IPS DF 4.7 (cell line): ENCODE measurements at regions not wholly inside any gene's neighbourhood (a gene's known extent, or its start where the extent isn't known, plus 50 kb on each side); places are given as distances from the start of the nearest gene placed in this dataset.
"Not testable (repeated sequence)": the region's sequence is repeated elsewhere in the genome, so short reads cannot be mapped to it uniquely, and the experiment has no call there.

Source experiments
- DNase-seq: peaks from one replicate; pipeline ENCODE4 v3.0.0-alpha.2; 2013; ENCODE audit warnings: low spot score; ENCODE audit errors: extremely low read depth

DNA sequence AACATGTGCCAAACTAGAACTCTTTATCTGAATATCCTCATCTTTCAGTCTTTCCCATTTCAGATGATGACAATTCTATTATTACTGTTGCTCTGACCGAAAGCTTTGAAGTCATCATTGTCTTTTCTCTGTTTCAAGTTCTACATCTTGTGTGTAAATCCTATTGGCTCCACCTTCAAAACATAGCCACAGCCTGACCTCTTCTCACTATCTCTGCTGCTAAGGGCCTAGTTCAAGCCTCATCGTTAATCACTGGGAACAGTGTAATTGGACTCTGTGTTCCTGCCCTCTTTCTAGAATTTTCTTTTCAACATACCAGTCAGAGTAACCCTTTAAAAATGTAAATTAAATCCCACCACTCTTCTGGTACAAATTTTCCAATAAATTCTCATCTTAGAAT lies 105.1 kb downstream of the OXSM start:
- no peak for DNase-seq

- no peak for DNase-seq
Measured at GRCh38 chr3:25895443-25895842, 105.6 kb downstream of the OXSM start.

GRCh38 chr3:25897019-25897418 lies 107.1 kb downstream of the OXSM start:
- DNase-seq, result no peak

DNA sequence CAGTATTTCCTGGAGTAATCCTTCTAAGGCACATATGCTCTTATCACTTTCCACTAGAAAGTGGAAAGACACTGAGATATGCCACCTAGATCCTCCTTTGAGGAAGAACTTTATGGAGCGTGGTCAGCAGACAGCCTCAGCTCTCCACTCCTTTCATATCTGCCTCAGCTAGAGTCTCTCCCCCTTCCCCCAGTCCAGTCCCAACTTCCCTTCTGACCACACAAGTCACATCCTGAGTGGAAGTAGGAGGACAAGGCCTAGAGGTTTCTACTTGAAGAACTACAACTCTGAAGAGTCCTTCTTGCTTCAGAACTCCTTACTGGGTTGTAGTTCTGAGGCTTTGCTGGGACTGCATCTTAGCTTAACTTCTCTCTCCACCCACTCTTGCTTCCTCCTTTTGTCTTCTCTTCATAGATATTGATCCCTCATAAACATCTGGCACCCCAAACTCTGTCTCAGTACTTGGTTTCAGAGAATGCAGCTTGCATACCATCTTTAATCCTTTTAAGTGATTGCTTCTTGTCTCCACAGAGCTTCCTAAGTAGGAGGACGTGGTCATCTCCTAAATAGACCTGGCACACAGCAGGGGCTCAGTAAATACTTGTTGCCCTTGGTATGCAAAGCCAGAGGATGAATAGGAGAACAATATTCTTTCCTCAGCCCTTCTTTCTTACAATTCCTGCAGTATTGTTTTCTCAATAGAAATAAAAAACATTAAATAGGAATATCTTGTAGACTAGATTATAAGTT lies 109.6 kb downstream of the OXSM start:
- DNase-seq, result no peak

DNA sequence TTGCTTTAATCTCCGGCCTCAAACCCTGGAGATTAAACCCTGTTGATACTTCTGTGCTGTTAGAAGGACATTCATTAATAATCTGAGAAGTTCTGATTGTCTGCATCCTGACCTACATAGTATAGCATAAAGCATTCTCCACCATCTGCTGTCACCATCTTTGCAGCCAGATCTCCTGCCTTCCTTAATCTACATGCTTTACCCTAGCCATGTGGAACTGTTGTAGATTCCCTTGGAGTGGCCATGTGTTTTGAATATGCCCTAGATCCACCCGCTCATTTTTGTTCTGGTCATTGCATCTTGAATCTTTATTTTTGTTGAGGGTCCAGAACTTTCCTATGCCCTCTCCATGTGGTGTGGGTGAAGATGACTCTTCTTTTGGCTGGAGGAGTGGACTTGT lies 110.3 kb downstream of the OXSM start:
- DNase-seq, result no peak

- no peak for DNase-seq
Measured at GRCh38 chr3:25901796-25902195, 111.9 kb downstream of the OXSM start.

DNA sequence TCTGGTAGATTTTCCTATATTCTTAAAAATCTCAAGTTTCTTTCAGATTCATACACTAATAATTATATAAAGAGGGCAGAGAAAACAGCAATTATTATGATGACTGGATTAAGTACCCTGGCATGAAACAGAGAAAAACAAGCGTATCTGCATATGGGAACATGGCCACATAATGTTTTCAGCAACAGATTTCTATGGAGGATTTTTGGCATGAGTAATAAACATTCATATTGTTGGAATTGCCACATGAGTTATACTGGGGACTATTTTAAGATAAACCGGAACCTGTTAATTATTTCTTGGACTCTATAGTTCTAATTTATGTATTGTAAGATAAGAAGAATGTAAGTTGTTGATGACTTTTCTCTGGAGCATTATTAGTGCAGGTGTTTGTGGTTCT lies 112.7 kb downstream of the OXSM start:
- DNase-seq, result no peak

- no peak for DNase-seq
Measured at GRCh38 chr3:25903371-25904129, 113.7 kb downstream of the OXSM start.

GRCh38 chr3:25904206-25904605 lies 114.3 kb downstream of the OXSM start:
- DNase-seq, result no peak

DNA sequence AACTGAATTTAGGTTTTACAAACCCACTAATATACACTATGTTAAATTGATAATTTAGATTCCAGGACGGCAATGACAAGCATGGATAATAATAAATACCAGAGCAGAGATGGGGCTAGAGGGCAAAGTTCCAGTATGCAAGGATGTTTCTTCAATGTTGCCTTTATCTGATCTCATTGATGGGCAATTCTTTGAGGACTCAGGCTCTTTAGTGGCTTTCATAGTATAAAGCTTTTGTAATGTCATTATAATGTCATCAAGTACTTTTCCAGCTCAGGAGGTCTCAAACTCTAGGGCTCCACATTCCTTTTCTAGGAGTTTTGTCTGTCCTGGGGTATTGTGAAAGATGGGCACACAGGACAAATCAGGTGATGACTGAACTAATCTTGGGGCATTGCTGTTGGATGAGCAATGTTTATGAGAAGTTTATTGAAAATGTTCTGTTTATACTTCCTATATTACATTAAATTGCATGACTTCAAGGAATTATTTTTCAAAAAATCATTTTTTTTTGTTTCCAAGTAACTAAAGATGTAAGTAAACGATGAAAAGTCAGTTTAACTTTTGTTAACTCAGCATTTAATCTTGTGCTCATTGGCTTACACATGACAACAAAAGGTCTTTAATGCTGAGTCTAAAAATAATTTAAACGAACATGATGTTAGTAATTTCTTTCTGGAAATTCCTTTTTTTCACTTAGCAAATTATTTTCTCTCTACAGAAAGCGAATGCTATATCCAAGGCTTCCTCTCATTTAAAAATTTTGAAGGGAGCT lies 116.4 kb downstream of the OXSM start:
- DNase-seq, result no peak

- no peak for DNase-seq
Measured at GRCh38 chr3:25907081-25907480, 117.2 kb downstream of the OXSM start.

DNA sequence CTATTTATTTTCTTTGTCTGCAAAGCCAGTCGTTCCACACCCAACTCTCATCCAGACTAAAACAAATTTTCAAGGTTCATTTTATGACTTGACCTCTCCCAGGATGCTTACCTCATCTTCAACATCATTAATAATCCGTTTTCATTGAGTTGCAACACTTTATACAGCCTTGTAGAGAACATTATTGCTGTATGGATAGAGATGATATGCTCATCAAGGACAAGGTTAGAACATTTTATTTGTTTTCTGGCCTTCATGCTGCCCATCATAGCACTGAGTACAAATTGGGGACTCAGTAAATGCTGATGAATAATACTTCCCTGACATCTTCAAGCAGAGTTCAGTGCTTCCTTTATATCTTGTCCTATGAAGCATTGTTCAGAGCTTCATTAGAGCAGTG lies 120.2 kb downstream of the OXSM start:
- no peak for DNase-seq

GRCh38 chr3:25910997-25911396 lies 121.1 kb downstream of the OXSM start:
- no peak for DNase-seq

- DNase-seq, result no peak
Measured at GRCh38 chr3:25911525-25912295, 121.8 kb downstream of the OXSM start.

GRCh38 chr3:25913179-25913578 lies 123.3 kb downstream of the OXSM start:
- DNase-seq, result no peak

DNA sequence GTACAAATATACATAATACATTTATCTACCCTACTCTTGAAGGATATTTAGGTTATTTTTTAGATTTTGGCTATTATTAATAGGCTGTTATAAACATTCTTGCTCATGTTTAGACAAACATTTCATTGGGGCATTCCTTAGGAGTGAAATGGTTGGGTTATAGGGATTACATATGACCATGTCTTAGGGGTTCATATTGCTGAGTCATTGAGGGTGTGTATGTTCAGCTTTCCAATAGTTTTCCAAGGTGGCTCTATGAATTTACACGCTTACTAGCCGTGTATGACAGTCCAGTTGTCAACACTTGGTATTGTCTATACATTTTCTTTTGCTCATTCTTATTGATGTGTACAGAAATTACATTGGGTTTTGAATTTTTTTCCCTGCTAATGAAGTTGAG lies 125.8 kb downstream of the OXSM start:
- DNase-seq, result no peak

DNA sequence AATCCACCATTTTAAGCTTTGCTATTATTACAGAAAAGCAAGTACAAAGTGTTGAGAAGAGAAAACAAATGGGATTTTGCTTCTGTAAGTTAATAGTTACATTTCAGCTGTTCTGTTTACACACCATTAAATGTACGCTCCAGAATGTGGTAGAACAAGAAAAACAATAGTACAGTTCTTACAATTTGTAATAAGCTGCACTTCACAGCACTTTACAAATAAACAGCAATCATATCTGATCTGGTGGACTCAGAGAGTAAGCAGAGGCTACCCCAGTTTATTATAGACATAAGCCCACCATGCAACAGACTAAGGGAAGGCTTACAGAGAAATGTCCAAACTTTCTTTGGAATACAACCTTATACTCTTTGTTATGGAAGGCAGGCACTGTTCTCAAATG lies 126.4 kb downstream of the OXSM start:
- no peak for DNase-seq

DNA sequence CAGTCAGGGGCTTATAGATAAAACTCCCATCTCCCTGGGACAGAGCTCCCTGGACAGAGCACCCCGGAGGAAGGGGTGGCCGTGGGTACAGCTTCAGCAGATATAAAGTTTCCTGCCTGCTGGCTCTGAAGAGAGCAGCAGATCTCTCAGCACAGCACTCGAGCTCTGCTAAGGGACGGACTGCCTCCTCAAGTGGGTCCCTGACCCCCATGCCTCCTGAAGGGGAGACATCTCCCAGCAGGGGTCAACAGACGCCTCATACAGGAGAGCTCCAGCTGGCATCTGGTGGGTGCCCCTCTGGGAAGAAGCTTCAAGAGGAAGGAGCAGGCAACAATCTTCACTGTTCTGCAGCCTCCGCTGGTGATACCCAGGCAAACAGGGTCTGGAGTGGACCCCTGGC lies 142.1 kb downstream of the OXSM start:
- not testable (repeated sequence) for DNase-seq

- no peak for DNase-seq
Measured at GRCh38 chr3:25938566-25939325, 148.9 kb downstream of the OXSM start.

DNA sequence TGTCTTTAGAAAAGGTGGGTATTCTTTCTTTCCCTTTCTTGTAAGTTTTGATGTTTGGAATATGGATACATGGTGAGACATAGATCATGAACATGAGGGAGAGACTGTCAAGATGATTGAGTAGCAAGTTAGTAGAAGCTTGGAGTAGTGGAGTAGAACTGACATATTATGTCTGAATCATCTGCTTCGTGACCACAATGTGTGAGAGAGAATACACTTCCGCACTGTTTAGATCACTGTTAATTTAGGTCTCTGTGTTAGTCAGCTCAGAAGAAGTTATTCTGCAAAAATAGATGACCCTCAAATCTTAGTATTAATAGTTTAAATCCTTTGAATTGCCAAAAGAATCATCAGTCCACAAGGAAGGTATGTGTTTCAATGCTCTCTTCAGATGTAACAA lies 151.0 kb downstream of the OXSM start:
- DNase-seq, result no peak

- no peak for DNase-seq
Measured at GRCh38 chr3:25944329-25944728, 154.4 kb downstream of the OXSM start.
